ENCODE measurements at regions not wholly inside any gene's neighbourhood (a gene's known extent, or its start where the extent isn't known, plus 50 kb on each side); places are given as distances from the start of the nearest gene placed in this dataset.

DNA sequence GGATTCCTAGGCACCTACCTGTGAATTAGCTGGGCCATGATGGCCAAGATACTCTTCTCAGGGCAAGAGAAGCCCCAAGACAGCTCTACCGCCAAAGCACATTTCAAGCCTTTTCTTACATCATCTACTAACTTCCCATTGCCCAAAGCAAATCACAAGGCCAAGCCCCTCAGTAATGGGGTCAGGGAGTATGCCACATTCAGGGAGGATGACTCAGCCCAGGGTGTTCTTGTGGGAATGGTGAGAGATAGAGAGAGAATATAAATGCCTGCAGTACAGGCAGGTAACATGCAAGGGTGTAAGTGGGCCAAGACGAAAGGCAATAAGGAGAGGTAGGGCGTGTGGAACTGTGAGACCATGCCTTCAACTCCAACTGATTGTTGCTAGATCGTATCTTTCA is 162.5 kb upstream of the ISX start:
- no peak for TF ChIP-seq POLR2A (IDR thresholded peaks at IDR 0.05; ENCODE audit: low read depth, low read length)
- TF ChIP-seq SPI1 (IDR thresholded peaks at IDR 0.05; ENCODE audit: low read depth, low read length), result no peak
- TF ChIP-seq POLR2AphosphoS5 (IDR thresholded peaks at IDR 0.05; ENCODE audit: low read depth, low read length), result no peak
- TF ChIP-seq POU2F2 (IDR thresholded peaks at IDR 0.05; ENCODE audit: low read depth, low read length), result no peak
- TF ChIP-seq TAF1 (IDR thresholded peaks at IDR 0.05; ENCODE audit: low read depth, low read length), result no peak
